SK-N-SH (cell line): ENCODE measurements at regions not wholly inside any gene's neighbourhood (a gene's known extent, or its start where the extent isn't known, plus 50 kb on each side); places are given as distances from the start of the nearest gene placed in this dataset.

Experiments
- CTCF ChIA-PET: fragments of 300-600, 350-600 bp; formaldehyde crosslinking; extraction: SDS; loops from one replicate; lab custom pipeline; 2021; lab: Yijun Ruan, JAX
- POLR2A ChIA-PET: fragments of 350-600 bp; sonication (Branson Sonifier 250); formaldehyde crosslinking; extraction: SDS; loops from one replicate; lab custom pipeline; 2020; ENCODE audit warnings: antibody characterized with exemption, inconsistent platforms; lab: Yijun Ruan, JAX
- DNase-seq: peaks from one replicate; pipeline ENCODE4 v3.0.0; 2012
- H2AFZ ChIP-seq: fragments of 200-600 bp; sonication (generic); 2 replicates; pipeline ENCODE4 v1.8.1; 2016; ENCODE audit warnings: antibody characterized with exemption, mild to moderate bottlenecking, low read depth
- H3F3A ChIP-seq: fragments of 200-600 bp; sonication (generic); replicated peaks from 2 replicates; pipeline ENCODE3; 2016; ENCODE audit warnings: antibody characterized with exemption, mild to moderate bottlenecking; ENCODE audit not compliant: insufficient read depth
- H3K27ac ChIP-seq, 2 experiments: fragments of 200-500 bp in 1 of 2; fragments of 200-600 bp in 1 of 2; sonication (Bioruptor generic) in 1 of 2; sonication (generic), shearing (Covaris generic) in 1 of 2; 2 replicates each; pipeline versions ENCODE4 v1.5.1 to v1.6.1; 2014 to 2016; ENCODE audit warnings: low read depth in 2 of 2, inconsistent platforms in 1 of 2, low read length in 1 of 2, mild to moderate bottlenecking in 1 of 2, mixed read lengths in 1 of 2
- H3K27me3 ChIP-seq: fragments of 200-600 bp; sonication (generic), shearing (Covaris generic); 2 replicates; pipeline ENCODE4 v1.6.1; 2016; ENCODE audit warnings: mixed run types; ENCODE audit not compliant: insufficient read depth
- H3K36me3 ChIP-seq, 2 experiments: fragments of 200-500 bp in 1 of 2; fragments of 200-600 bp in 1 of 2; sonication (Bioruptor generic) in 1 of 2; sonication (generic) in 1 of 2; replicated peaks in 1 of 2; 2 replicates each; pipeline versions ENCODE3 to v1.5.1; 2014 to 2016; ENCODE audit warnings: low read length in 1 of 2, mild to moderate bottlenecking in 1 of 2; ENCODE audit not compliant: insufficient read depth in 2 of 2, control insufficient read depth in 1 of 2
- H3K4me1 ChIP-seq, 2 experiments: fragments of 200-500 bp in 1 of 2; fragments of 200-600 bp in 1 of 2; sonication (Bioruptor generic) in 1 of 2; sonication (generic), shearing (Covaris generic) in 1 of 2; 2 replicates each; pipeline versions ENCODE4 v1.5.1 to v1.6.1; 2014 to 2016; ENCODE audit warnings: low read depth in 1 of 2, low read length in 1 of 2, mixed run types in 1 of 2; ENCODE audit not compliant: insufficient read depth in 2 of 2, control insufficient read depth in 1 of 2
- H3K4me2 ChIP-seq: fragments of 200-600 bp; sonication (generic), shearing (Covaris generic); 2 replicates; pipeline ENCODE4 v1.6.1; 2017; ENCODE audit warnings: mixed run types
- H3K4me3 ChIP-seq, 2 experiments: fragments of 200-500 bp in 1 of 2; fragments of 200-600 bp in 1 of 2; sonication (Bioruptor generic) in 1 of 2; sonication (generic), shearing (Covaris generic) in 1 of 2; 2 replicates each; pipeline versions ENCODE4 v1.5.1 to v1.8.1; 2014 to 2016; ENCODE audit warnings: low read depth in 2 of 2, inconsistent platforms in 1 of 2, low read length in 1 of 2, mild to moderate bottlenecking in 1 of 2, mixed read lengths in 1 of 2, moderate library complexity in 1 of 2
- H3K79me2 ChIP-seq: fragments of 200-600 bp; sonication (generic); 2 replicates; pipeline ENCODE4 v1.8.1; 2017; ENCODE audit warnings: mild to moderate bottlenecking; ENCODE audit not compliant: insufficient read depth
- H3K9ac ChIP-seq: fragments of 200-600 bp; sonication (generic); 2 replicates; pipeline ENCODE4 v1.6.1; 2017; ENCODE audit warnings: mixed run types
- H3K9me2 ChIP-seq: fragments of 200-600 bp; sonication (generic); 2 replicates; pipeline ENCODE4 v1.6.1; 2017; ENCODE audit warnings: mixed run types
- H3K9me3 ChIP-seq: fragments of 200-600 bp; sonication (generic); 2 replicates; pipeline ENCODE4 v1.6.1; 2017; ENCODE audit warnings: mixed run types, mild to moderate bottlenecking, moderate library complexity
- H4K20me1 ChIP-seq: fragments of 200-600 bp; sonication (generic); 2 replicates; pipeline ENCODE4 v1.6.1; 2017; ENCODE audit warnings: mild to moderate bottlenecking, mixed run types; ENCODE audit not compliant: insufficient read depth
- CHD2 ChIP-seq: fragments of 150-350 bp; IDR thresholded peaks from 2 replicates; pipeline ENCODE4 v1.6.1; 2018; ENCODE audit warnings: low read length; ENCODE audit not compliant: partially characterized antibody
- EP300 ChIP-seq, 2 experiments: IDR thresholded peaks; 2 replicates each; pipeline versions ENCODE4 v1.4.0 to v1.6.1; 2012; ENCODE audit warnings: borderline replicate concordance in 1 of 2, low read depth in 1 of 2, low read length in 1 of 2
- GATA2 ChIP-seq: sonication (generic); formaldehyde crosslinking; IDR thresholded peaks from 2 replicates; pipeline ENCODE4 v1.5.0; 2020; ENCODE audit warnings: mild to moderate bottlenecking, missing genetic modification reagents
- MEF2A ChIP-seq: IDR thresholded peaks from 2 replicates; pipeline ENCODE4 v1.4.0; 2012; ENCODE audit warnings: low read depth, borderline replicate concordance
- MXI1 ChIP-seq: IDR thresholded peaks from 2 replicates; pipeline ENCODE4 v1.6.1; 2012; ENCODE audit warnings: mild to moderate bottlenecking, low read depth, low read length, improper control_type of control experiment
- NFIC ChIP-seq: IDR thresholded peaks from 2 replicates; pipeline ENCODE4 v1.4.0; 2012; ENCODE audit warnings: borderline replicate concordance
- NRF1 ChIP-seq: IDR thresholded peaks from 2 replicates; pipeline ENCODE4 v1.6.1; 2012; ENCODE audit warnings: low read depth, mild to moderate bottlenecking, low read length
- RAD21 ChIP-seq: IDR thresholded peaks from 2 replicates; pipeline ENCODE4 v1.6.1; 2012; ENCODE audit warnings: mild to moderate bottlenecking, low read length
- RCOR1 ChIP-seq: fragments of 150-350 bp; IDR thresholded peaks from 2 replicates; pipeline ENCODE4 v1.6.1; 2017; ENCODE audit warnings: antibody characterized with exemption, low read length
- RXRA ChIP-seq: IDR thresholded peaks from 2 replicates; pipeline ENCODE4 v1.4.0; 2012; ENCODE audit warnings: low read depth, mild to moderate bottlenecking, borderline replicate concordance
- TEAD4 ChIP-seq: IDR thresholded peaks from 2 replicates; pipeline ENCODE4 v1.4.0; 2012; ENCODE audit warnings: mild to moderate bottlenecking, borderline replicate concordance; ENCODE audit not compliant: insufficient read depth
- YY1 ChIP-seq: IDR thresholded peaks from 2 replicates; pipeline ENCODE4 v1.4.0; 2012; ENCODE audit warnings: low read depth, mild to moderate bottlenecking
- WGBS: methylation state at CpG from one replicate; pipeline ENCODE4 v1.1.6; 2017; ENCODE audit warnings: low lambda C conversion rate; 5-methylcytosine and 5-hydroxymethylcytosine counted together
- TF ChIP-seq, protein P1 (sequence below): fragments of 200-600 bp; sonication (generic); IDR thresholded peaks from 2 replicates; pipeline ENCODE4 v1.6.1; 2017; ENCODE audit warnings: antibody characterized with exemption, mild to moderate bottlenecking, moderate library complexity
- TF ChIP-seq, protein P2 (sequence below): IDR thresholded peaks from 2 replicates; pipeline ENCODE4 v1.4.0; 2012; ENCODE audit warnings: low read depth, borderline replicate concordance
- TF ChIP-seq, protein P3 (sequence below): fragments of 150-350 bp; IDR thresholded peaks from 2 replicates; pipeline ENCODE4 v1.6.1; 2017; ENCODE audit warnings: antibody characterized with exemption, low read length, low read depth, borderline replicate concordance
- TF ChIP-seq, protein P4 (sequence below): IDR thresholded peaks from 2 replicates; pipeline ENCODE4; 2012

DNA sequence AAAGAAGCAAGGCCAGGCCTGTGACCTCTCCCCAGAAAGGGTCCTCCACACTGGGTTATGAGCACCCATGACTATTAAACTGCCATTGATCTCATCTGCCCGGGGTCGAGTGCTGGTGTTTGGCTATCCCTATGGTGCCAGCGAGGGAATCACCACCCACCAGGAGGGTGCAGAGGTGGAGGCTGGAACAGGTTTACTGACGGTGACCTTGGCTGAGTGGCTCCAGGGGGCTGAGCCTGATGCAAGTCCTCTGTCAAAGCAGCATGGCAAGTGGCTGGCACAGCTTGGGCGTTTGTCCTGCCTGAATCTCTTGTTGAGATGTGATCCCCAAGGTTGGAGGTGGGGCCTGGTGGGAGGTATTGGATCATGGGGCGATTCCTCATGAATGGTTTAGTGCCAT lies 196.4 kb upstream of the HDAC4 start (continued):
- TF ChIP-seq, protein P1, sequence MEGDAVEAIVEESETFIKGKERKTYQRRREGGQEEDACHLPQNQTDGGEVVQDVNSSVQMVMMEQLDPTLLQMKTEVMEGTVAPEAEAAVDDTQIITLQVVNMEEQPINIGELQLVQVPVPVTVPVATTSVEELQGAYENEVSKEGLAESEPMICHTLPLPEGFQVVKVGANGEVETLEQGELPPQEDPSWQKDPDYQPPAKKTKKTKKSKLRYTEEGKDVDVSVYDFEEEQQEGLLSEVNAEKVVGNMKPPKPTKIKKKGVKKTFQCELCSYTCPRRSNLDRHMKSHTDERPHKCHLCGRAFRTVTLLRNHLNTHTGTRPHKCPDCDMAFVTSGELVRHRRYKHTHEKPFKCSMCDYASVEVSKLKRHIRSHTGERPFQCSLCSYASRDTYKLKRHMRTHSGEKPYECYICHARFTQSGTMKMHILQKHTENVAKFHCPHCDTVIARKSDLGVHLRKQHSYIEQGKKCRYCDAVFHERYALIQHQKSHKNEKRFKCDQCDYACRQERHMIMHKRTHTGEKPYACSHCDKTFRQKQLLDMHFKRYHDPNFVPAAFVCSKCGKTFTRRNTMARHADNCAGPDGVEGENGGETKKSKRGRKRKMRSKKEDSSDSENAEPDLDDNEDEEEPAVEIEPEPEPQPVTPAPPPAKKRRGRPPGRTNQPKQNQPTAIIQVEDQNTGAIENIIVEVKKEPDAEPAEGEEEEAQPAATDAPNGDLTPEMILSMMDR = no peak
- TF ChIP-seq, all 33 proteins: peak for 0

DNA sequence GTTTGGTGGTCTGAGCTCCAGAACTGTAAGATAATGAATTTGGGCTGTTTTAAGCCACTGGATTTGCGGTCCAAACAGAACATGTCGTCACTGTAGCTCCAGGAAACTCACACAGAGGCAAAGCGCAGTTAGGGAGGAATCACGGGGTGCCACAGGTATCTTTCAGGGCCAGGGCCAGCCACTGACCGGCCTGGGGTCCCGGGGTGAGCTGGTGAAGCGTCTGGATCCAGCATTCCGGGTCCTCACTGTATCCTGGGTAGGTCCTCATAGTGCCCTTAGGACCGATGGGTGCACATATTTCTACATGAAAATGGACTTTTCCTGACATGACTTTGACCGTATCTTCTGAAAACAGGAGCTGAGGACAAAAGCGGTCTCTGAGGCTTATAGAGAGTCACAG lies 196.0 kb upstream of the HDAC4 start:
- Histone ChIP-seq H3K9me2 (no peaks in the 10 kb centered on the region), H3K27ac (no peak overlapping the region), H3K4me1 (peaks cover 0 to 5% of the 10 kb centered on the region in 2 experiments; a peak in 1 of 4 replicates), H4K20me1 (no peaks in the 10 kb centered on the region), H3K9me3 (no peaks in the 10 kb centered on the region), H3K4me3 (no peak overlapping the region), H3K36me3 (no peaks in the 10 kb centered on the region), H2AFZ (no peak overlapping the region), H3F3A (no peaks in the 10 kb centered on the region), H3K9ac (no peak overlapping the region), H3K27me3 (no peaks in the 10 kb centered on the region), H3K4me2 (no peak overlapping the region), H3K79me2 (no peaks in the 10 kb centered on the region)
- WGBS = 63% methylated on average over 4 of the region's 11 CpGs
- ChIA-PET CTCF (interaction anchor here (0.9 to 1.0 kb wide), 2 partner anchors 22 to 338 kb away, joined by 3 read pairs; no protein-coding TSS in a partner anchor), POLR2A (no interaction called here)
- no peak for DNase-seq
- TF ChIP-seq, protein P2, sequence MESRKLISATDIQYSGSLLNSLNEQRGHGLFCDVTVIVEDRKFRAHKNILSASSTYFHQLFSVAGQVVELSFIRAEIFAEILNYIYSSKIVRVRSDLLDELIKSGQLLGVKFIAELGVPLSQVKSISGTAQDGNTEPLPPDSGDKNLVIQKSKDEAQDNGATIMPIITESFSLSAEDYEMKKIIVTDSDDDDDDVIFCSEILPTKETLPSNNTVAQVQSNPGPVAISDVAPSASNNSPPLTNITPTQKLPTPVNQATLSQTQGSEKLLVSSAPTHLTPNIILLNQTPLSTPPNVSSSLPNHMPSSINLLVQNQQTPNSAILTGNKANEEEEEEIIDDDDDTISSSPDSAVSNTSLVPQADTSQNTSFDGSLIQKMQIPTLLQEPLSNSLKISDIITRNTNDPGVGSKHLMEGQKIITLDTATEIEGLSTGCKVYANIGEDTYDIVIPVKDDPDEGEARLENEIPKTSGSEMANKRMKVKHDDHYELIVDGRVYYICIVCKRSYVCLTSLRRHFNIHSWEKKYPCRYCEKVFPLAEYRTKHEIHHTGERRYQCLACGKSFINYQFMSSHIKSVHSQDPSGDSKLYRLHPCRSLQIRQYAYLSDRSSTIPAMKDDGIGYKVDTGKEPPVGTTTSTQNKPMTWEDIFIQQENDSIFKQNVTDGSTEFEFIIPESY = no peak
- TF ChIP-seq, all 33 proteins: peak for 0

DNA sequence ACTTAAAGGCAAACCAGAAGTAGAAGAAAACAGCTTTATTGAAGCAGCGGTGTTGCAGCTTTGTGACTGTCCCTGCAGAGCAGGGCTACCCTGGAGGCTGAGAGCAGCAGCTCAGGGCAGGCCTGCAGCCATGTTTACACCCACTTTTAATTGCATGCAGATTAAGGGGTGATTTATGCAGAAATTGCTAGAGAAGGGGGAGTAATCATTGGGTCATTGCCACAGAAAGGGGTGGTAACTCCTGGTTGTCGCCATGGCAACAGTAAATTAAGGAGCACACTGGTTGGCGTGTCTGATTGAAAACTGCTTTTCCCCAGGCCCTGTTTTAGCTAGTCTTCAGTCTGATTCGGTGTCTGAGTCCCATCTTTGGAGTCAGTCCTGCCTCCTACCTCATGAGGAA lies 195.4 kb upstream of the HDAC4 start:
- WGBS = 35% methylated on average over 4 of the region's 4 CpGs
- TF ChIP-seq, protein P3, sequence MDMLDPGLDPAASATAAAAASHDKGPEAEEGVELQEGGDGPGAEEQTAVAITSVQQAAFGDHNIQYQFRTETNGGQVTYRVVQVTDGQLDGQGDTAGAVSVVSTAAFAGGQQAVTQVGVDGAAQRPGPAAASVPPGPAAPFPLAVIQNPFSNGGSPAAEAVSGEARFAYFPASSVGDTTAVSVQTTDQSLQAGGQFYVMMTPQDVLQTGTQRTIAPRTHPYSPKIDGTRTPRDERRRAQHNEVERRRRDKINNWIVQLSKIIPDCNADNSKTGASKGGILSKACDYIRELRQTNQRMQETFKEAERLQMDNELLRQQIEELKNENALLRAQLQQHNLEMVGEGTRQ = no peak
- no peak for TF ChIP-seq MEF2A
- TF ChIP-seq RAD21 = no peak
- no peak for TF ChIP-seq CHD2
- no peak for TF ChIP-seq MXI1
- no peak for TF ChIP-seq NRF1
- TF ChIP-seq RCOR1 = no peak
- TF ChIP-seq, protein P2 = no peak
- TF ChIP-seq RXRA = no peak
- TF ChIP-seq GATA2 = no peak
- no peak for TF ChIP-seq EP300 (IDR thresholded peaks at IDR 0.05; ENCODE audit: borderline replicate concordance in 1 of 2, low read depth in 1 of 2, low read length in 1 of 2)
- TF ChIP-seq, protein P4, sequence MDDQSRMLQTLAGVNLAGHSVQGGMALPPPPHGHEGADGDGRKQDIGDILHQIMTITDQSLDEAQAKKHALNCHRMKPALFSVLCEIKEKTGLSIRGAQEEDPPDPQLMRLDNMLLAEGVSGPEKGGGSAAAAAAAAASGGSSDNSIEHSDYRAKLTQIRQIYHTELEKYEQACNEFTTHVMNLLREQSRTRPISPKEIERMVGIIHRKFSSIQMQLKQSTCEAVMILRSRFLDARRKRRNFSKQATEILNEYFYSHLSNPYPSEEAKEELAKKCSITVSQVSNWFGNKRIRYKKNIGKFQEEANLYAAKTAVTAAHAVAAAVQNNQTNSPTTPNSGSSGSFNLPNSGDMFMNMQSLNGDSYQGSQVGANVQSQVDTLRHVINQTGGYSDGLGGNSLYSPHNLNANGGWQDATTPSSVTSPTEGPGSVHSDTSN = no peak
- no peak for TF ChIP-seq TEAD4
- no peak for TF ChIP-seq YY1
- no peak for TF ChIP-seq NFIC

More for the DNA sequence above, 195.4 kb upstream of the HDAC4 start:
- Histone ChIP-seq H3K9me3 (no peaks in the 10 kb centered on the region), H3K4me3 (no peak overlapping the region), H3K36me3 (no peaks in the 10 kb centered on the region), H3K79me2 (no peaks in the 10 kb centered on the region), H3K27ac (no peak overlapping the region), H3K9ac (no peak overlapping the region), H3K27me3 (no peaks in the 10 kb centered on the region), H3K4me2 (no peak overlapping the region), H3K9me2 (no peaks in the 10 kb centered on the region), H2AFZ (no peak overlapping the region), H4K20me1 (no peaks in the 10 kb centered on the region), H3K4me1 (peaks cover 0 to 5% of the 10 kb centered on the region in 2 experiments; a peak in 1 of 4 replicates), H3F3A (no peaks in the 10 kb centered on the region)
- POLR2A ChIA-PET = no interaction called here
- DNase-seq = no peak
- CTCF ChIA-PET = interaction anchor here (0.9 to 1.0 kb wide), 2 partner anchors 22 to 338 kb away, joined by 3 read pairs; no protein-coding TSS in a partner anchor
